Chondrocyte (in vitro differentiated cells): ENCODE measurements at regions not wholly inside any gene's neighbourhood (a gene's known extent, or its start where the extent isn't known, plus 50 kb on each side); places are given as distances from the start of the nearest gene placed in this dataset.

Source experiments
- DNase-seq: peaks from one replicate; pipeline ENCODE4 v3.0.0; 2021; ENCODE audit warnings: mixed read lengths, low spot score
- H3K27ac Mint-ChIP-seq: one replicate; pipeline ENCODE4 v1.8.0; 2021; ENCODE audit warnings: mild to moderate bottlenecking, moderate library complexity, mixed read lengths; ENCODE audit not compliant: unreplicated experiment
- H3K27me3 Mint-ChIP-seq: 2 replicates; pipeline ENCODE4 v1.8.0; 2021; ENCODE audit warnings: low read depth, mixed read lengths
- H3K36me3 Mint-ChIP-seq: 2 replicates; pipeline ENCODE4 v1.8.0; 2021; ENCODE audit warnings: low read depth, mixed read lengths
- H3K4me1 Mint-ChIP-seq: 2 replicates; pipeline ENCODE4 v1.8.0; 2021; ENCODE audit warnings: low read depth, mild to moderate bottlenecking, mixed read lengths
- H3K4me3 Mint-ChIP-seq: one replicate; pipeline ENCODE4 v1.8.0; 2021; ENCODE audit warnings: mild to moderate bottlenecking, moderate library complexity, mixed read lengths; ENCODE audit not compliant: unreplicated experiment
- H3K9me3 Mint-ChIP-seq: 2 replicates; pipeline ENCODE4 v1.8.0; 2021; ENCODE audit warnings: low read depth, mixed read lengths
- CTCF ChIP-seq: fragments of 200-600 bp; sonication (generic); IDR thresholded peaks from 2 replicates; pipeline ENCODE4 v1.5.0; 2021; ENCODE audit warnings: antibody characterized with exemption, mild to moderate bottlenecking, moderate library complexity

DNA sequence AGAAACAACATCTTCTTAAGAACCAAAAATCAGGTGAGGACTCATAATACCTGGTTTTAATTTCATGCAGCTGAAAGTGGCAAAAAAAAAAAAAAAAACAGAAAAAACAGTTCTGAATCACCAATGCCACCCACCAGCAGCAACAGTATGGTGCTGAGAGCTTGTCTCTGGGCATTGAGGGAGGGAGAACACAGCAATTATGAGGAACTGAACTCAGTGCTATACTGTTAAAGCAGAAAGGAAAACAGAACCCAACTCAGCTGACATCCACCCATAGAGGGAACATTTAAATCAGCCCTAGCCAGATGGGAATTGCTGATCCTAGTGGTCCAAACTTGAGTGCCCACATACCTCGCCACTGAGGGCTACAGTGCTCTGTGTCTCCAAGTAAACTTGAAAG lies 657.9 kb downstream of the ACTL7B start:
- H3K9me3 Mint-ChIP-seq, result peaks cover 28% of the 10 kb centered on the region

DNA sequence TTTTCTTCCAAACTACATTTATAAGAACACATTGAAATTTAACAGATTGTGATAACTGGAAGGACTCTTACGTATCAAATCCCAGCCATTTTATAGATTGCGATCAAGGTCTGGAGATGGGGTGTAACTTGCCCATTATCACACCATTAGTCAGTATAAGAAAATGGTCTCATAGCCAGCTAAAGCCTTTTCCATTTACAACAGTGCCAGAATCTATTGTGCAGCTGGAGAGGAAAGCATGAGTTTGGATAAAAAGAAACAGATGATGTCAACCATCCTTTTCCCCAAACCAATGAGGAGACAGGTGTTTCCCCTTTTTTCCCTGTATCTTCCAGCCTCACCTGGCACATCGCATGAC lies 658.8 kb downstream of the ACTL7B start:
- Mint-ChIP-seq H3K36me3 (peaks cover 2% of the 10 kb centered on the region), H3K9me3 (peaks cover 23% of the 10 kb centered on the region), H3K4me3 (no peak overlapping the region), H3K27ac (no peak overlapping the region), H3K4me1 (no peaks in the 10 kb centered on the region), H3K27me3 (peaks cover 20% of the 10 kb centered on the region)
- no peak for TF ChIP-seq CTCF
- no peak for DNase-seq

More for the DNA sequence above, 657.9 kb downstream of the ACTL7B start:
- H3K27ac Mint-ChIP-seq, result no peak overlapping the region
- peaks cover 14% of the 10 kb centered on the region for H3K27me3 Mint-ChIP-seq
- H3K36me3 Mint-ChIP-seq, result peaks cover 2% of the 10 kb centered on the region
- DNase-seq, result no peak
- H3K4me3 Mint-ChIP-seq, result no peak overlapping the region
- no peaks in the 10 kb centered on the region for H3K4me1 Mint-ChIP-seq
- no peak for TF ChIP-seq CTCF

- Mint-ChIP-seq H3K9me3 (peaks cover 18% of the 10 kb centered on the region), H3K27ac (no peak overlapping the region), H3K4me3 (no peak overlapping the region), H3K27me3 (peaks cover 20% of the 10 kb centered on the region), H3K36me3 (peaks cover 1% of the 10 kb centered on the region), H3K4me1 (no peaks in the 10 kb centered on the region)
- TF ChIP-seq CTCF, result no peak
- no peak for DNase-seq
Measured at GRCh38 chr9:108196332-108197007, 659.3 kb downstream of the ACTL7B start.

DNA sequence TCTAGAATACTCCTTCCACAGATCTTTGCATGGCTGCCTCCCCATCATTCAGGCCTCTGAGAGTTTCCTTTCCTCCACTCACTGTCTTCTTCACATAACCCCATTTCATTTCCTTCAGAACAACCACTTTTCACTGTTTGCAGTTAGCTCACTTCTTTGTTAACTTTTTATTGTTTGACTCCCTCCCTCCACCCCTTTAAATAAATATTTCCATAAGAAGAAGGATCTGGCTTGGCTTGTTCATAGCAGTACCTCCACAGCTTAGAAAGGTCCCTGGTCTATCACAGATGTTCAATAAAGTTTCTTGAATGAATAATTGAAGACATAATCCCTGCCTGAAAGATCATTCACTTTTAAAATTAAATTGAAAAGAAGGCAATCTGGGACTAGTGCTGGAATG lies 661.6 kb downstream of the ACTL7B start:
- peaks cover 2% of the 10 kb centered on the region for H3K9me3 Mint-ChIP-seq
- H3K4me3 Mint-ChIP-seq, result no peak overlapping the region
- no peak overlapping the region for H3K27ac Mint-ChIP-seq
- H3K36me3 Mint-ChIP-seq, result no peaks in the 10 kb centered on the region
- TF ChIP-seq CTCF, result no peak
- no peak for DNase-seq
- peaks cover 19% of the 10 kb centered on the region for H3K27me3 Mint-ChIP-seq
- no peaks in the 10 kb centered on the region for H3K4me1 Mint-ChIP-seq

DNA sequence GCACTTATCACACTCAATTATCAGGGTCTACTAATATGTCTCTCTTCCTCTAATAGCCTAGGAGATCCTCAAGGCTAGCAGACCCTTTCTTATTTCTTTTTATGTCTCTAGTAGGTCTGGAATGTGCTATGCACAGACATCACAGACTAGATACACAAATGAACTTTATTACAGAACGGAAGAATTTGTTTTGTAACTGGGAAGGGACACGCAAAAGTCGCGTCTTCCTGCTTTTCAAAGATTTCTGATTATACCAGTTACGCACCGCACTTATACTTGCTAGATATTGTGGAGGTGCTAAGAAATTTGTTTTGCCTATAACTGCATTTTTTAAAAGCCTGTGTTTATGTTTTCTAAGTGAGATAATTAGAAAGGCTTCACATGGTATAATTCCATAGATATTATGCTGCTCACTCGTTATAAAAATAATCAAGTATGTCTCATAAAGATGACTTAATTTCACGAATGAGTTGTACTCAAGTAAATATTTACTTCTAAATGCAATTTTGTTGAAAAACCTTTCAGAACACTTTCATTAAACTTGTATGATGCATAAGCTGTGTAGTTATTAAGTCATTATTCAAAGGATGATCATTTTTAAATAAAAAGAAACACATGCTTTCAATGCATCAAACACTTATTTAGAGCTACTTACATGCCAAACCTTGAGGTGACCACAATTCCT lies 662.6 kb downstream of the ACTL7B start:
- no peaks in the 10 kb centered on the region for H3K36me3 Mint-ChIP-seq
- no peak for TF ChIP-seq CTCF
- H3K9me3 Mint-ChIP-seq, result peaks cover 2% of the 10 kb centered on the region
- no peak for DNase-seq
- H3K27ac Mint-ChIP-seq, result no peak overlapping the region
- H3K4me1 Mint-ChIP-seq, result no peaks in the 10 kb centered on the region
- H3K4me3 Mint-ChIP-seq, result no peak overlapping the region
- H3K27me3 Mint-ChIP-seq, result peaks cover 19% of the 10 kb centered on the region
